ENCODE measurements at regions not wholly inside any gene's neighbourhood (a gene's known extent, or its start where the extent isn't known, plus 50 kb on each side); places are given as distances from the start of the nearest gene placed in this dataset.
"Not testable (repeated sequence)": the region's sequence is repeated elsewhere in the genome, so short reads cannot be mapped to it uniquely, and the experiment has no call there.

DNA sequence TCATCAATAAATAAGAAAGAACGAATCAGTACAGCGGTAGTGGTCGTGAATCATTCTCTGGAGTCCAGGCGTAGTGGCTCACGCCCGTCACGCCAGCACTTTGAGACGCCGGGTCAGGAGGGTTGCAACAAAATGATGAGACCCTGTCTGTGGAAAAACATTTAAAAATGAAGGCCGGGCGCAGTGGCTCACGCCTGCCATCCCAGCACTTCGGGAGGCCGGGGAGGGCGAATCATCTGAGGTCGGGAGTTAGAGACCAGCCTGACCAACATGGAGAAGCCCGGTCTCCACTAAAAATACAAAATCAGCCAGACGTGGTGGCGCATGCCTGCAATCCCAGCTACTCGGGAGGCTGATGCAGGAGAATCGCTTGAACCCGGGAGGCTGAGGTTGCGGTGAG is 111.8 kb upstream of the ANKRD30BL start:
- not testable (repeated sequence) for DNase-seq

DNA sequence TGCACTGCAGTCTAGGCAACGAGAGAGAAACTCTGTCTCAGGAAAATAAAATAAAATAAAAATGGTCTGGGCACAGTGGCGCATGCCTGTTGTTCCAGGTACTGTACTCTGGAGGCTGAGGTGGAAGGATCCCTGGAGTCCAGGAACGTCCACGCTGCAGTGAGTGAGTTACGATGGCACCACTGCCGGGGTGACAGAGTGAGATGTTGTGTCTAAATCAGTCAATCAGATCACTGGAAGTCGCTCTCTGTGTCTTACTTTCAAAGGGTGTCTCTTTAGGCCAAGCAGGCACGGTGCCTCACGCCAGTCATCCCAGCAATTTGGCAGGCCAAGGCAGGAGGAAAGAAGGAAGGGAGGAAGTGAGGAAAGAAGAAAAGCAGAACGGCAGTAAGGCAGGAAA is 112.2 kb upstream of the ANKRD30BL start:
- no peak for DNase-seq

DNA sequence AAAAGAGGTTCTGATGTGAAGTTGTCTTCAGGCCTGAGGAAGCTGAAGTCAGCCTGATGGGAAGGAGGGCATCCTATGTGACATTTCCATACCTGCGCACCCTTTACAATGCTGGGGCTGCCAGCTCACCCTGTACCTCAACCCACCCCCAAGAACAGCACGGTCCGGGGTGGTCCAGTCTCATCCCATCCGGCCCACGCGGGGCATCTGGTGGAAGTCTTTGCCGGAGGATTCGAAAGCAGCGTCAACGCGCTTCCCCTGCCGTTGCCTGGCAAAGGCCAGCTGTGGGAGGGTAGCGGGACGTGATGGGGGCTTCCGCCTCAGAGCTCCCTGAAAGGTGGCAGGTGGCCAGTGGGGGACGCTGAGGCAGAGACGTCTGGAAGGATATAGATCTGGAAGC is 113.6 kb upstream of the ANKRD30BL start:
- no peak for DNase-seq

DNA sequence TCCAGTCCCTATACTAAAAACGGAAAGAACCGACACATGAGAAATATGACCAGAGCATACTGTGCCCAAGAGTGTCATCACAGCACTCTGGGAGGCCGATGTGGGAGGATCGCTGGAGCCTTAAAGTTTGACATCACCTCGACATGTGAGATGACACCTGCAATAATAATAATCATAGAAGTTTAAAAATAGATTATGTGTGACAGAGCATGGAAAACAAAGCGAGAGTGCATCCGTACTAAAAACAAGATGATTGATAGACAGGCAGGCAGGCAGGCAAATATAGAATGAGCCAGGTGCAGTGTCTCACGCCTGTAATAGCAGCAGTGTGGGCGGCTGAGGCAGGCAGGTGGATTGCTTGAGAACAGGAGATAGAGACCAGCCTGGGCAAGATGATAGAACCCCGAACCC is 114.8 kb upstream of the ANKRD30BL start:
- DNase-seq, result no peak

DNA sequence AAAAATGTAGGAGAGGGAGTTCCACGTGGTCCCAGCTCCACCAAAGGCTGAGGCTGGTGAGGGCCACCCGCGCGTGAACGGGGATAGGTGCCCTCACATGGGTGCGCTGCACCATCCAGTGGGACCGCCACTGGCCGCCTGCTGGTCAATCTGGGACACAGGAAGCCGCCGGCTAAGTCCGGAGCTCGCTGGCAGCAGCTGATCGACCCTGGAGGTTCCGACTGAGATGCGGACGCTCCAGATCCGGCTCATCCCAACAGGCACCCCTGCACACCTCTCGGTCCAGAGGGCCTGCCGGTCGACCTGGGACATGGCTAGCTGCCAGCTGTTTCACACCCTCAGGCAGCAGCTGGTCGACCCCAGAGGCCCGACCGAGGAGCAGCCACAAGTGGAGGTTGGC is 116.5 kb upstream of the ANKRD30BL start:
- no peak for DNase-seq

DNA sequence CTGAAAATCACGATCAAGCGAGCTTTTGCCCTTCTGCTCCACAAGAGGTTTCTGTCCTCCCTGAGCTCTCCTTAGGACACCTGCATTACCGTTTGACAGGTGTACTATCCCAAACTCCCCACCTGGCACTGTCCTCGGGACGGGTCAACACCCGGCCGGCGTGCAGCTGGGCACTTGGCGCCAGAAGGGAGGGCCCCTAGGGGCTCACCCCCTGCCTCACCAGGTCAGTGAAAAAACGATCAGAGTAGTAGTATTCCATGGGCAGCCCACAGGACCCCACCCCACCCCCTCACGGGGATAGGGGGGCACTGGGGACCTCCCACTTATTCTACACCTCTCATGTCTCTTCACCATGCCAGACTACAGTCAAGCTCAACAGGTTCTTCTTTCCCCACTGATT is 117.6 kb upstream of the ANKRD30BL start:
- no peak for DNase-seq

DNA sequence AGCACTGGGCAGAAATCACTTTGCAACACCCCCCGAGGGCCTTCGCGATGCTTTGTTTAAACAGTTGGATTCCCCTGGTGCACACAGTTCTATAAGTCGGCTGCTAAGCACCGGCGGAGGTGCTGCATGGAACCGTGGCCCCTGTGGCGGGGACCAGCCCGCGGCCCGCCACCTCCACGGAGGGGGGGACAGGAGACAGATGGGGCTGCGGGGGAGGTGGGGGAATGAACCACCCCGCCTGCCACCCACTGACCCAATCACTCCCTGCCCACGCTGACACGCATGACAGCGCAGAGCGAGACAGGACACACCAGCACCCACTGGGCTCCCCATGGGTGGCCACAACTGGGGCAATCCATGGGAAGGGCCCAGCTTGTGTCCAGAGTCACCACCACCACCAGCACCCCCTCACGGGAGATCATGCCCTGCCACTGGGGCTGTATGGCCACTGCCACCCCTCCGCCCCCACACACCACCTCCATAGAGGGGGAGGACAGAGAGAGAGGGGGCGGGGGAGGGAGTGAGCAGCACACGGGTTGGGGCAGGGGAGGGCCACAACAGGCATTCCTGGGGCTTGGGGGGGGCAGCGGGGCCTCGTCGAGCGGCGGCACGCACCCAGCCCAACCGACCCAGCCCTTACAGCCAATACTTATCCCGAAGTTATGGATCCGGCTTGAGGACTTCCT is 118.3 kb upstream of the ANKRD30BL start:
- no peak for DNase-seq

DNA sequence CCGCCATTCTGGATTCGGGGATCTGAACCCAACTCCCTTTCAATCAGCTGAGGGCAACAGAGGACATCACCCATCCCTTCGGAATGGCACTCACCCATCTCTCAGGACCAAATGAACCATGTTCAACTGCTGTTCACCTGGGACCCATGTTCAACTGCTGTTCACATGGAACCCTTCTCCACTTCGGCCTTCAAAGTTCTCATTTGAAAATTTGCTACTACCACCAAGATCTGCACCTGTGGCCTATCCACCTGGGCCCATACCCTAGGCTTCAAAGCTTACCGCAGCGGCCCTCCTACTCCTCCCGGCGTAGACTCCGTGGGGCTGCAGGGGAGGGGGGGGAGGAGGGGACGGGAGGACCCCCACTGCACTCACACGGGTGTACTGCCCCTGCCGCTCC is 119.2 kb upstream of the ANKRD30BL start:
- no peak for DNase-seq

DNA sequence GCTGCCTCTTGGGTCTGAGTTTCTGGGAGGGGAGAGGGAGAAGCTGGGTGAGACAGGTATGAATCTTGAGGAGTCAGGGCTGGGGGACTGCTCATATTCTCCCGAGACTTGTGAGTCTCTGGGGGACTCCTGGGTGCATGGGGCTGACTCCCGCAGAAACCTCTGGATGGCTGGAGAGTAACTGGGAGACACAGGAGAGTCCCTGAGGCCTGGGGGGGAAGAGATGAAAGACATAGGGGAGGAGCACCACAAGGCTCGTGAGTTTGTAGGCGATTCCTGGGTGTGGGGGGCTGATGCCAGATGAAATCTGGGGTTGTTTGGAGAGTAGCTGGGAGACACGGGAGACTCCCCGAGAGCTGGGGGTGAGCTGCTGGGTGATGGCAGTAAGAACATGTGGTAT is 120.4 kb upstream of the ANKRD30BL start:
- DNase-seq, result not testable (repeated sequence)

DNA sequence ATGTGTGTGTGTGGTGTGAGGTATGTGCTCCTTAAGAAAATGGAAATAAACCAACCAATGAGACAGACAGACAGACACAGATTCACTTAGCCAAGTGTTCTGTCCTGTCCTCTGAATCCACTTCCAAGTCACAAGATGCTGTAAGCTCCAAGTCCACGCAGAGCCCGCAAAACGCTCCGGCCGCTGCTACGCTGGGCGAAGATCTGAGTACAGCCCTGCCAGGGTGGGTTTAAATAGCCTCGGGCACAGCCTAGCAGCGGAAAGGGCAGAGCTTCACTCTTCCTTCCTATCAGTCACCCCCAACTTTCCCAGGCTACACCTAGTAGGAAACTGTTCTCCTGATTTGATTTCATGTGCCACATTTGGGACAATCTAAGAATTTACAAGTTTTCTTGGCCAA is 121.2 kb upstream of the ANKRD30BL start:
- no peak for DNase-seq

DNA sequence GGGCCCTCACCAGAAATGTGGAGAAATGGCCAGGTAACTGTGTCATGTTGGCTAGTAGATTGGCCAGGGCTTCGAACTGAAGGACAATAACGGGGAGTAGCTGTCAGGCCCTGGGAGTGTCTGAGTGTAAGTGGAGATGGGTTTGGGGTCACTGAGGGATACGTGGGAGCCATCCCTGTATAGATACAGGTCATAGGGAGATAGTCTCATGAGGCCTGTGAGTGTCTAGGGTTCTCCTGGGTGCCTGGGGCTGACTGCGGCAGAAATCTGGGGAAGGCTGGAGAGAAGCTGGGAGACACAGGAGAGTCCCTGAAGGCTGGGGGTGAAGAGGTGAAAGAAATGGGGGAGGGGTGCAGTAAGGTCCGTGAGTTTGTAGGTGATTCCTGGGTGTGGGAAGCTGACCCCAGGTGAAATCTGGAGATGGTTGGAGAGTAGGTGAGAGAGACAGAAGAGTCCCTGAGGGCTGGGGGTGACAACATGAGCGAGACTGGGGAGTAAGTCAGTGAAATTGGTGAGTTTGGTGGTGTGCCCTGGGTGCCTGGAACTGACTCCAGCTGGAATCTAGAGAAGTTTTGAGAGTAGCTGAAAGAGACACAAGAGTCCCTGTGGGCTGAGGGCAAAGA is 124.6 kb upstream of the ANKRD30BL start:
- not testable (repeated sequence) for DNase-seq

DNA sequence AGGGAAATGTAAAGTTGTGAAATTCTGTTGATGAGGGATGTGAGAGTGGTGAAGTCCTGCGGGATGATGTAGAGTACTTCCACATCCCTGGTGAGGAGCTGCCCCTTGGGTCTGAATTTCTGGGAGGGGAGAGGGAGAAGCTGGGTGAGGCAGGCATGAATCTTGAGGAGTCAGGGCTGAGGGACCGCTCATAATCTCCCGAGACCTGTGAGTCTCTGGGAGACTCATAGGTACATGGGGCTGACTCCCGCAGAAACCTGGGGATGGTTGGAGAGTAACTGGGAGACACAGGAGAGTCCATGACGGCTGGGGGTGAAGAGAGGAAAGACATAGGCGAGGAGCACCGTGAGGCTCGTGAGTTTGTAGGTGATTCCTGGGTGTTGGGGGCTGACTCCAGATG is 126.2 kb upstream of the ANKRD30BL start:
- not testable (repeated sequence) for DNase-seq

DNA sequence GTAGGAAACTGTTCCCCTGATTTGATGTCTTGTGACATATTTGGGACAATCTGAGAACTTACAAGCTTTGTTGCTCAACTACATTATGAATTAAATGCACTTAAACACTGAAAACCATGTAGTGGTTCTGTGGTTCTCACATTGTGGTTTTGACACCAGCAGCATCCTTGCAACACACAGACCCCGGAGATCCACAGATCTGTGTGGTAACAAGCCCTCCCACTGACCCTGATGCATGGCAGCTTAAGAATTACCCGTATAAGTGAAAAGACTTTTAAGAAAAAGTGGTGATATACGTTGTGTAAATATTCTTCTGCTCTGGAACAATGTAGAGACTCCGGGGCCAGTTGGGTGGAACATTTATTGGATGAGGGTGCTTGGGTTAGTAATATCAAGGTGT is 127.4 kb upstream of the ANKRD30BL start:
- DNase-seq, result not testable (repeated sequence)

DNA sequence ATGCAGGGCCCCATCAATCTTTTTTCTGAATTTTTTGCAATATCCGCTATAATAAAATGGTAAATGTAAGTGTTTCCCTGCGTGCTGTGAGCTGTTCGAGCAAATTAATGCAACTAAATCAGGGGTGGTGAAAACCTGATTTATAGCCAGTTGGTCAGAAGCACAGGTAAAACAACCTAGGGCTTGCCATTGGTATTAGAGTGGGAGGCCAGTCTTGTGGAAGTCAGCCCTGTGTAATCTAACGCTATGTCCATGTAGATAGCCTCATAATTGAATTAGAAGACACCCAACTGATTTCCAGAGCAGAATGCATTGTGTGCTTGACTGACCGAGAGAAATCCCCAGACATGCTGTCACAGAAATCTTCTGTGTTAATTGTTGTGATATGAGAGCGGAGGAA is 126.8 kb upstream of the GPR39 start:
- not testable (repeated sequence) for DNase-seq

DNA sequence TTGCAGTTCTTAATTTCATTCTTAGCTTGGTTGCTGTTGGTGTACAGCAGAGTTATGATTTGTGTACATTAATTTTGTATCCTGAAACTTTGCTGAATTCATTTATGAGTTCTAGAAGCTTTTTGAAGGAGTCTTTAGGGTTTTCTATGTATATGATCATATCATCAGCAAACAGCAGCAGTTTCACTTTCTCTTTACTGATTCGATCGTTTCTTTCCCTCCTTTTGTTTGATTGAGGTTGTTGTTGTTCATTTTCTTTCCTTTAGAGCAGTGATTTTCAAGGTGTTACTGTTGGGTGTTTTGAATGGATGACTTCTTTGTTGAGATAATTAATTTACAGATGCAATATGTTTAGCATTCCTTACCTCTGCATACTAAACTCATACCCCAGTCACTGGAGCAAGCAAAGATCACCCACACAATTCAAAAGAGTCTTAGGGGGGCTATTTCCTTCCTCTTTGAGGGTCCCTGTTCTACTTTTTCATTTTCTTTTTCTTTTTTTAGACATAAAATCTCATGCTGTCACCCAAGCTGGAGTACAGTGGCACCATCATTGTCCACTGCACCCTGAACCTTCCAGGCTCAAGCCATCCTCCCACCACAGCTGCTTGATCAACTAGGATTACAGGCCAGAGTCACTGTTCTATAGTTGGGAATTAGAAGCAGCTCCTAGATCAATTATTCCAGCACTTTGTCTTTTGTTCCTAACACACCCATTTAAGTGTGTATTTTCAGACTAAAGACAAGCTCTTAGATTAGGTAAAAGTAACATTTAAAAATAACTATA is 115.8 kb upstream of the GPR39 start:
- not testable (repeated sequence) for DNase-seq

DNA sequence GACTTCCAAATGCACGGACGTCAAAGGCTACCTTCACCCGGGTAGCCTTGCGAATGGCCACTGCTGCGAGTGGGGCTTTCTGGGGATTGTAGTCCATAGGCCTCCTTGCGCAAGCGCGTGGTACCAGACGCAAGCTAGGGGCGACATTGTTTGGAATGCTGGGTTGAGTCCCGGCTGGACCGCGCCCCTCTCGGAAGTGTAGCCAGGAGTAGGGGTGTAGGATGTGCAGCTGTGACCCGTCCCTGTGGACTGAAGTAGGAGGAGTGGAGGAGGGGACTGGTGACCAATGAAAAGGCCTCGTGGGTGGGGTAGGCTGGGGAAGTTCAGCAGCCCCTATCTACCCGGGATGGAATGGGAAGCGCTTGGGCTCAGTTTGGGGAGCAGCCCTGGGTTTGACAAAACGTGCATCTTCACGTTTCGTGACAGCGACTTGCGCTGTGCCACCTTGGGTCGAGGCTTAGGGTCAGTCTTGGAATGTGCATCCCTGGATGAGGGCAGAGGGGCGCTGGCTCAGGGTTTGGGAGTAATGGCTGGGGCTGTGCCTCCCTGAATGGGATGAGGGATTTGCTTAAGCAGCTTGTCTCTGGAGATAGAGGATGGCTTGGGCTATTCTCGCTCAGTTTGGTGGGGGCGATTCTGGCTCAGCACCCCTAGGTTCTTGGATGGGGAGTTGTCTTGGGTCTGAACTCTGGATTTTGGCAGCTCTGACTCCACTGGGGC is 111.8 kb upstream of the GPR39 start:
- DNase-seq, result not testable (repeated sequence)

DNA sequence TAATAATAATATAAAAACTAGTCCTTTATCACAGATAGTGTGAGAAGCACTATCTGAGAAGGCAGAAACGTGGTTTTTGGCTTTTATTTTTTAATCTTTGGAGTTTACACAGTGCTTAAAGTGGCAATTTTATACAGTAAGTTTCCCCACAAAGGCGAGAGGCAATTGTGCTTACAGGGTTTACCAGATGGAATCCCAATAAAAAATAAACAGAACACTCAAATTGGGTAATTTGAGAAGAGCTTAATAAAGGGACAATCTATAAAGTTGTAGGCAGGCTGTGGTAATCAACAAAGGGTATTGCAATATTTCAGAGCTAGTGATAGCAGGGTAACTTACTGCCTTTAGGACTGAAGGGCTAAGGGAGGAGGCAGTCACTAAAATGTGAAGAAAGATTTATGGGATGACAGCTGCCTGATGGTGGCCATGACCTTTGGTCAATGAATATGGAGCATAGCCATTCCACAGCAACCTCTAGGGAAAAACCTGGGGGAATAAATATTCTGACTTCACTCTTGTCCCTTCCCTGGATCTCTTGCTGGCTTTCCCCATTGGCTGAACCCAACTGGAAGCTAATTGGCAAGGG is 108.9 kb upstream of the GPR39 start:
- not testable (repeated sequence) for DNase-seq

DNA sequence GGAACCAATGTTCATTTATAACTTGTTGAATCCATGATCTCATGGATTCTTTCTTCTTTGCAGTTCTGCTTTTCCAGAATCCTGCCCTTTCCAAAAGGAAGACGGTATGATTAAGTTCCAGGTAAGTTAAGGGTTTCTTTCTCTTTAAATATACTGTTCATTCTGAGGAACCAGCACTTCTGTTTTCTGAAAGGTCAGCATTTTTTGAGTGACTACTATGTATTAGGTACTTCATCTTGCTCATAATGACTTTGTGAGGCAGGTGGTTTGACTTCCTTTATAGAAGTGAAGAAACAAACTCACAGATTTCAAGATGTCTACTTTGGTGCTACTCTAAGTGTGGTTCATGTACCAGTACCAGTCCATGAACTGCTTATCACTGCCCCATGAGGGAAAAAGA is 107.4 kb upstream of the GPR39 start:
- not testable (repeated sequence) for DNase-seq

DNA sequence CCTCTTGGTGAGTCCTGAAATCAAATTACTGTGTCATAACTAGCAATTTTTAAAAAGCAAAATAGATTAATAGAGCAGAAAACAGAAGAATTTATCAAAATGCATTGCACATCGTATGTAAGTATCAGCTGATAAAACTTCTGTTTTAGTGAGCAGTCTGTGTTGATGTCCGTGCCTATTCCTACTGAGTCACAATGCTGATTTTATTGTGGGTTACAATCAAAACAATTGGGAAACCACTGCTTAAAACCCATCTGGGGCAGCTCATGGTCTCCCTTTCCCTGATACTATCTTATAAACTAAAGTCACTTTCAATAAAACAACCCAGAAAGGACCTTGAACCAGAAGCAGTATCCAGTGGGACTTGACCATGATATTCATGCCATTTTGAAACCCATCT is 101.1 kb upstream of the GPR39 start:
- not testable (repeated sequence) for DNase-seq

DNA sequence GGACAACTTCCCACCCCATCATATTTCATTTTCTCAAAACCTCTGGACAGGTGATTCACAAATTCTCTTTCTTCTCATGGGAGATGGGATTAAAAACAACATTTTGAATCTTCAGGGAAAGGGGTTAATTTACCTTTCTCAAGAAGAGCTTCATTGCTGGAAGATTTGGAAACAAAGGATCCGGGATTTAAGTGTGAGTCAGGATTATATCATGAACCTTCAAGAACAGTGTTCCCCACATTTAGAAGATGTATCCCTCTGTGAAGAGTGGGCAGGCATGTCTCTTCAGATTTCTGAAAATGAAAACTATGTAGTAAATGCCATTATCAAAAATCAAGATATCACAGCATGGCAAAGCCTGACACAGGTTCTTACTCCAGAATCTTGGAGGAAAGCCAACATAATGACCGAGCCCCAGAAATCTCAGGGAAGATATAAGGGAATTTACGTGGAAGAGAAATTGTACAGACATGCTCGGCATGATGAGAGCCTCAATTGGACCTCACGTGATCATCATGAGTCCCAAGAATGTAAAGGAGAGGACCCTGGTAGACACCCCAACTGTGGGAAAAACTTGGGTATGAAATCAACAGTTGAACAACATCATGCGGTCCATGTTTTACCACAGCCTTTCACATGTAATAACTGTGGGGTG is 99.5 kb upstream of the GPR39 start:
- not testable (repeated sequence) for DNase-seq

DNA sequence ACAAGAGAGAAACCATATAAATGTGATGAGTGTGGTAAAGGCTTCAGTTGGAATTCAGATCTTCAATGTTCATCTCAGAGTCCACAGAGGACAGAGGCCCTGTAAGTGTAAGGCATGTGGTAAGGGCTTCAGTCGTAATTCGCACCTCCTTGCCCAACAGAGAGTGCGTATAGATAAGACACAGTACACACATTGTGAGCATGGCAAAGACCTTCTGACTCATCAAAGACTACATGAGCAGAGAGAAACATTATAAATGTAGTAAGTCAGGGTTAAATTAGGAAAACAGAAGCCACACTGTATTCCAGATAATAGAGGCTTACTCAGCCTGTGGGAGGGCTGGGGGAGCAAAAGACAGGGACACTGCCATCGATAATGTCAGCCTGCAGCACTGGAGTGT is 98.1 kb upstream of the GPR39 start:
- not testable (repeated sequence) for DNase-seq

DNA sequence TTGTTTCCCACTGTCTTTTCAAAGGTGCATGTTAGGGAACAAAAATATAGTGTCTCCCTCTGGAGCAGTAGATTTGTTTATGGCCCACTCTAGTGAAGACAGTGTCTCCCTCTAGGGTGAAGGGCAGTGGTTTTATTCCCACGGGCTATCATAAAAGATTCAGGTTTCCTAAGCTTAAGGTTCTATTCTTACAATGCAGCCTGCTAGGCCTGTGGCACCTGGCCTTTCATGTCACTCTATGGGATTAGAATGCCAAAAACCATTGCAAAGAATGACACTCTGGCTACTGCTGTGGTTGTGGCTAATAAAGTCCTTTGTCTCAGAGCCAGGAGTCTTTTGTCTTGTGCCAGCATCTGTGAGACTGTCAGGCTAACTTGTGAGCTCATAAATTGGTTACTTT is 92.6 kb upstream of the GPR39 start:
- not testable (repeated sequence) for DNase-seq

Measured in activated CD4-positive, alpha-beta T cell treated with anti-CD3 and anti-CD28 coated beads, Interleukin-2, amount 50 U/mL, for 16 hours (primary cell).